OCI-LY7 (cell line): ENCODE measurements at regions not wholly inside any gene's neighbourhood (a gene's known extent, or its start where the extent isn't known, plus 50 kb on each side); places are given as distances from the start of the nearest gene placed in this dataset.

ENCODE experiments used
- CTCF ChIP-seq: fragments of 200-600 bp; sonication (generic); conservative IDR thresholded peaks from 2 replicates; pipeline ENCODE4 v1.5.1; 2014; ENCODE audit warnings: mild to moderate bottlenecking, antibody characterized with exemption, low read length, moderate library complexity, mixed read lengths
- EZH2phosphoT487 ChIP-seq: fragments of 200-600 bp; sonication (generic); IDR thresholded peaks from 2 replicates; pipeline ENCODE4 v1.6.1; 2018; ENCODE audit warnings: low read depth, borderline replicate concordance, mild to moderate bottlenecking, mixed run types, antibody characterized with exemption, low read length, moderate library complexity, mixed read lengths

GRCh38 chr12:115464661-115465060 lies 780.7 kb upstream of the TBX3 start:
- TF ChIP-seq CTCF (no peak), EZH2phosphoT487 (no peak)
